C4-2B (cell line): ENCODE measurements at regions not wholly inside any gene's neighbourhood (a gene's known extent, or its start where the extent isn't known, plus 50 kb on each side); places are given as distances from the start of the nearest gene placed in this dataset.
"Not testable (repeated sequence)": the region's sequence is repeated elsewhere in the genome, so short reads cannot be mapped to it uniquely, and the experiment has no call there.

Experiments used
- H3K27ac ChIP-seq: fragments of 450-650 bp; 2 replicates; pipeline ENCODE4 v1.5.1; 2017
- ZFX ChIP-seq: fragments of 450-650 bp; IDR thresholded peaks from 2 replicates; pipeline ENCODE4 v1.6.1; 2017
- TF ChIP-seq, protein P1 (sequence below): fragments of 450-650 bp; conservative IDR thresholded peaks from 2 replicates; pipeline ENCODE4 v1.5.1; 2017; ENCODE audit warnings: mild to moderate bottlenecking

- TF ChIP-seq ZFX = no peak
- TF ChIP-seq, protein P1, sequence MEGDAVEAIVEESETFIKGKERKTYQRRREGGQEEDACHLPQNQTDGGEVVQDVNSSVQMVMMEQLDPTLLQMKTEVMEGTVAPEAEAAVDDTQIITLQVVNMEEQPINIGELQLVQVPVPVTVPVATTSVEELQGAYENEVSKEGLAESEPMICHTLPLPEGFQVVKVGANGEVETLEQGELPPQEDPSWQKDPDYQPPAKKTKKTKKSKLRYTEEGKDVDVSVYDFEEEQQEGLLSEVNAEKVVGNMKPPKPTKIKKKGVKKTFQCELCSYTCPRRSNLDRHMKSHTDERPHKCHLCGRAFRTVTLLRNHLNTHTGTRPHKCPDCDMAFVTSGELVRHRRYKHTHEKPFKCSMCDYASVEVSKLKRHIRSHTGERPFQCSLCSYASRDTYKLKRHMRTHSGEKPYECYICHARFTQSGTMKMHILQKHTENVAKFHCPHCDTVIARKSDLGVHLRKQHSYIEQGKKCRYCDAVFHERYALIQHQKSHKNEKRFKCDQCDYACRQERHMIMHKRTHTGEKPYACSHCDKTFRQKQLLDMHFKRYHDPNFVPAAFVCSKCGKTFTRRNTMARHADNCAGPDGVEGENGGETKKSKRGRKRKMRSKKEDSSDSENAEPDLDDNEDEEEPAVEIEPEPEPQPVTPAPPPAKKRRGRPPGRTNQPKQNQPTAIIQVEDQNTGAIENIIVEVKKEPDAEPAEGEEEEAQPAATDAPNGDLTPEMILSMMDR = no peak
- H3K27ac ChIP-seq = no peak overlapping the region
Measured at GRCh38 chr22:23485490-23485889, 94.6 kb downstream of the IGLL1 start.

GRCh38 chr22:23484651-23485050, 95.4 kb downstream of the IGLL1 start:
- H3K27ac ChIP-seq = no peak overlapping the region
- TF ChIP-seq ZFX = no peak
- TF ChIP-seq, protein P1 = no peak

DNA sequence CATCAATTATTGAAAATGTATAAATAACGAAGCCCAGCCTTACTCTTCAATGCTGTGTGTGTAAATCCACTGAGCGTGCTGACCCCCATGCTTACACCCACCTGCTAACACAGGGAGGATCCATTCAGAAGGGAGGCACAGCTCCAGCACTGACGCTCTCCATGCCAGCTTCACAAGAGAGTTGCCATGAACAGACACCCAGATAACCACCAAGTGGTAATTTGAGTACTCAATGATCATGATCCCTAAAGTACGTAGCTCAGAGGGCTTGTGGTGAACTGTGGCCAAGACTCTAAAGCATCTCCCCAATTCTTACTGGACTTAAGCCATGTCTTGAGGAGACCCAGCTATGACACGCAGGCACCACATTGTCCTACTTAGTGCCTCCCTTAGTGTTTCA, 98.7 kb downstream of the IGLL1 start:
- no peak overlapping the region for H3K27ac ChIP-seq
- no peak for TF ChIP-seq ZFX
- TF ChIP-seq, protein P1 = no peak

- TF ChIP-seq ZFX = no peak
- TF ChIP-seq, protein P1 = no peak
- H3K27ac ChIP-seq = no peak overlapping the region
Measured at GRCh38 chr22:23478175-23478574, 101.9 kb downstream of the IGLL1 start.

DNA sequence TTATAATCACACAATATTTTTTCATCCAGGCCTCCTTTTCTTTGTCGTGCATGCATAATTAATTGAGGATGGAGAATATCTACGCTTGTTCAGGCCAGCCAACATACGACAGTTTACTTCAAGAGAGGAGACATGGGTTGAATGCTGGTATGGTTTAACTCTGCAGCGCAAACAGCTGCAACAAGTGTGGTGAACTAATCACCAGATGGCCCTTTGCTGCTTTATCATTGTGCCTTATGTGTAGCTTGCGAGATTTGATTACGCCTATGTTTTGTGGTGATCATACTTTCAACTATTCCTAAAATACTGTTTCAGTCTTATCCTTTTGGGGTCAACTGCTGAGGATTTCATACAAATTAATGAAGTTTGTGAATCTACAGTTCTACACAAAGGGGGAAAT, 105.6 kb downstream of the IGLL1 start:
- not testable (repeated sequence) for H3K27ac ChIP-seq

DNA sequence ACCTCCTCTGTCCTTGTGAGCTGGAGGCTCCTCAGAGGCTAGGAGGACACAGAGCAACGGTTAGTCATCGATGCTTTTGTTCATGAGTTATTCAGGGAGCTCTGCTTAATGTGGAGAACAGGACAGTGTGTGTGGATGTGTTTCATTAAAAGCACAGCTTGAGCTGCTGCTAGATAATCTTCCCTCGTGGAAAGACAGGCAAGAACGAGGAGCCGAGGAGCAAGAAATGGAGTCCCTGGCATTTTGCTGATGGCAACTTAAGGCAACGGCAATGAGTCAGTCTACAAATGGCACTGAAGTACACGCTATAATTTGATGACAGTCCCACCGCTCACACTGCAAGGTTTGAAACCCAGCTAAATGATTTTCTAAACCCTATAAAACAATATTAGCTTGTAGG, 106.2 kb downstream of the IGLL1 start:
- no peak overlapping the region for H3K27ac ChIP-seq
- TF ChIP-seq, protein P1 = no peak
- TF ChIP-seq ZFX = no peak

GRCh38 chr22:23472376-23472775, 107.7 kb downstream of the IGLL1 start:
- not testable (repeated sequence) for H3K27ac ChIP-seq

GRCh38 chr22:23471698-23472097, 108.4 kb downstream of the IGLL1 start:
- TF ChIP-seq ZFX = no peak
- TF ChIP-seq, protein P1 = no peak
- no peak overlapping the region for H3K27ac ChIP-seq
